Stromal cell of bone marrow (primary cell): ENCODE measurements at regions not wholly inside any gene's neighbourhood (a gene's known extent, or its start where the extent isn't known, plus 50 kb on each side); places are given as distances from the start of the nearest gene placed in this dataset.
"Not testable (repeated sequence)": the region's sequence is repeated elsewhere in the genome, so short reads cannot be mapped to it uniquely, and the experiment has no call there.

Experiments
- DNase-seq: peaks from one replicate; pipeline ENCODE4 v3.0.0-alpha.2; 2012; ENCODE audit warnings: low read depth

GRCh38 chr6:12478921-12479320, 188.8 kb downstream of the EDN1 start:
- no peak for DNase-seq

GRCh38 chr6:12479451-12479850, 189.3 kb downstream of the EDN1 start:
- no peak for DNase-seq

- DNase-seq: no peak
Observed at GRCh38 chr6:12479881-12480280, 189.7 kb downstream of the EDN1 start.

GRCh38 chr6:12480379-12480778, 190.2 kb downstream of the EDN1 start:
- DNase-seq: no peak

- DNase-seq: no peak
Observed at GRCh38 chr6:12481292-12481691, 191.1 kb downstream of the EDN1 start.

- no peak for DNase-seq
Observed at GRCh38 chr6:12481850-12482249, 191.7 kb downstream of the EDN1 start.

- DNase-seq: no peak
Observed at GRCh38 chr6:12482386-12483375, 192.5 kb downstream of the EDN1 start.

- peak; percentile 43 for DNase-seq
Observed at GRCh38 chr6:12483712-12484111, 193.6 kb downstream of the EDN1 start.

GRCh38 chr6:12484519-12484918, 194.4 kb downstream of the EDN1 start:
- no peak for DNase-seq

- DNase-seq: no peak
Observed at GRCh38 chr6:12485226-12485764, 195.1 kb downstream of the EDN1 start.

- DNase-seq: no peak
Observed at GRCh38 chr6:12485837-12486236, 195.7 kb downstream of the EDN1 start.

- no peak for DNase-seq
Observed at GRCh38 chr6:12490351-12490903, 200.3 kb downstream of the EDN1 start.

GRCh38 chr6:12490904-12491571, 200.9 kb downstream of the EDN1 start:
- DNase-seq: peak; percentile 91

GRCh38 chr6:12492929-12493328, 202.8 kb downstream of the EDN1 start:
- DNase-seq: not testable (repeated sequence)

GRCh38 chr6:12493446-12493845, 203.3 kb downstream of the EDN1 start:
- no peak for DNase-seq

- no peak for DNase-seq
Observed at GRCh38 chr6:12494161-12494560, 204.0 kb downstream of the EDN1 start.

- DNase-seq: no peak
Observed at GRCh38 chr6:12501990-12502389, 211.8 kb downstream of the EDN1 start.

- no peak for DNase-seq
Observed at GRCh38 chr6:12504325-12504966, 212.1 kb upstream of the PHACTR1 start.

- no peak for DNase-seq
Observed at GRCh38 chr6:12505486-12505885, 211.1 kb upstream of the PHACTR1 start.

- no peak for DNase-seq
Observed at GRCh38 chr6:12506159-12506558, 210.4 kb upstream of the PHACTR1 start.

GRCh38 chr6:12507636-12508035, 208.9 kb upstream of the PHACTR1 start:
- DNase-seq: no peak

GRCh38 chr6:12508553-12508952, 208.0 kb upstream of the PHACTR1 start:
- DNase-seq: no peak
